GM21423 (cell line): ENCODE measurements at regions not wholly inside any gene's neighbourhood (a gene's known extent, or its start where the extent isn't known, plus 50 kb on each side); places are given as distances from the start of the nearest gene placed in this dataset.

Experiments used
- ATAC-seq: cut with Tn5 transposase; IDR thresholded peaks from one replicate; pipeline ENCODE4 v1.9.1; 2021; ENCODE audit warnings: mild to moderate bottlenecking, moderate library complexity; ENCODE audit not compliant: unreplicated experiment

- ATAC-seq, result no peak
These were observed 362.0 kb upstream of the NFE2L3 start for GRCh38 chr7:25789701-25790640.

- no peak for ATAC-seq
These were observed 361.0 kb upstream of the NFE2L3 start for GRCh38 chr7:25790963-25791362.

DNA sequence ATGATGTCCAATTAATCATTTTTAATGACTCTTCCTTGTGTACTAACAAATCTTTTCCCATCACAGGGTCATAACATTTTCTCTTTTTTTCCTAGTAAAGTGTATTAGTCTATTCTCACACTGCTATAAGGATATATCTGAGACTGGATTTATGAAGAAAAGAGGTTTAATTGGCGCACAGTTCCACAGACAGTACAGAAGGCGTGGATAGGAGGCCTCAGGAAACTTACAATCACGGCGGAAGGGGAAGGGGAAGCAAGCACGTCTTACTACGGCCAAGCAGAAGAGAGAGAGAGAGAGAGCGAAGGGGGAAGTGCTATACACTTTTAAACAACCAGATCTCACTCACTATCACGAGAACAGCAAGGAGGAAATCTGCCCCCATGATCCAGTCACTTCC lies 359.4 kb upstream of the NFE2L3 start:
- no peak for ATAC-seq

GRCh38 chr7:25795824-25796235 lies 356.2 kb upstream of the NFE2L3 start:
- ATAC-seq, result no peak

- ATAC-seq, result no peak
These were observed 353.7 kb upstream of the NFE2L3 start for GRCh38 chr7:25798344-25798743.

- no peak for ATAC-seq
These were observed 350.8 kb upstream of the NFE2L3 start for GRCh38 chr7:25801214-25801613.

- no peak for ATAC-seq
These were observed 349.9 kb upstream of the NFE2L3 start for GRCh38 chr7:25802057-25802456.

DNA sequence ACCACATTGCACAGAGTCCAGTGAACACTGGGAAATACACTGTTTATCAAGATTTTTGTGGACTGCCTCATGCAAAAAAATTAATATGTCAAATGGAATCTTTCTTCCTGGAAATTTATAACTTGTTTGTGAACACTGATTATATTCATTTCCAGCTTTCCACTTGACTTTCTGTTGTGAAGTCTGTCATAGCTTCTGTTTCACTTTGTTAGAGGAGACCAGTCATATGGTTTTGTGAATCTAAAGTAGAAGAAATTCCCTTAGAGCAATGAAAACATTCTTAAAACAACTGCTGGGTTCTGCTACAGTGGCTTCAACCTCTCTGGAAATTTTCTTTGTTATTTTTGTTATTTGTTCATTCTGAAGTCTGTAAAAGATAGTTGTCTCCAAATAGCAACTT lies 349.5 kb upstream of the NFE2L3 start:
- no peak for ATAC-seq

- no peak for ATAC-seq
These were observed 348.7 kb upstream of the NFE2L3 start for GRCh38 chr7:25803117-25803887.

- ATAC-seq, result no peak
These were observed 347.8 kb upstream of the NFE2L3 start for GRCh38 chr7:25804154-25804553.

DNA sequence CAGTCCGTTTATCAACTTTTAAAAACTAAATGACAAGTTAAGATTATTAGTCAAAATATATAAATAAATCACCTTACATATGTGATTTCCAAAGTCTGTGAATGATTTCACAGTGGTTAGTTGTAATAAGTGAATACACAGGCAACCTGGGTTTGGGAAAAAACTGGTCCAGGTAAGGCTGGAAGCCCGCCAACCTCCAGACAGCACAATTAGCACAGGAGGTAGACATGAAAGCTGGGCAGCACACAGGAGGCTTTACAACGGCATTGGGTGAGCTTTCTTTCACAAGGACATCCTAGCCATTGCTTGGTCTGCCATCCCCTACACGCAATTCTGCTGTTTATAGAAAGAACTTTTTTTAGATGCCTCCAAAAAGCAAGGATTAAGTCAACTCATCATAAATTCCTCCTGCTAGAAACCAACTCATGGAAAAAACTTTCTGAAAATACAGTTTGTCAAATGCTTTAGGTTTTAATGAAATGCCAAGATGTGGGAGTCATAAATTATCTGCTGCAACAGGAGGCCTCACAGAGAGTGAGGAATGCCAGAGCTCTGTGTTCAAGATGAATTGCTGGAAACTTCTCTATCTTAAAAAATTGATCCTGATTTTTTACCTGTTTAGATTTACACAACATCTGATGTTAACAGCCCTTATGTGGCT lies 346.8 kb upstream of the NFE2L3 start:
- no peak for ATAC-seq

GRCh38 chr7:25807086-25807611 lies 344.8 kb upstream of the NFE2L3 start:
- no peak for ATAC-seq

GRCh38 chr7:25809441-25809840 lies 342.6 kb upstream of the NFE2L3 start:
- ATAC-seq, result no peak

DNA sequence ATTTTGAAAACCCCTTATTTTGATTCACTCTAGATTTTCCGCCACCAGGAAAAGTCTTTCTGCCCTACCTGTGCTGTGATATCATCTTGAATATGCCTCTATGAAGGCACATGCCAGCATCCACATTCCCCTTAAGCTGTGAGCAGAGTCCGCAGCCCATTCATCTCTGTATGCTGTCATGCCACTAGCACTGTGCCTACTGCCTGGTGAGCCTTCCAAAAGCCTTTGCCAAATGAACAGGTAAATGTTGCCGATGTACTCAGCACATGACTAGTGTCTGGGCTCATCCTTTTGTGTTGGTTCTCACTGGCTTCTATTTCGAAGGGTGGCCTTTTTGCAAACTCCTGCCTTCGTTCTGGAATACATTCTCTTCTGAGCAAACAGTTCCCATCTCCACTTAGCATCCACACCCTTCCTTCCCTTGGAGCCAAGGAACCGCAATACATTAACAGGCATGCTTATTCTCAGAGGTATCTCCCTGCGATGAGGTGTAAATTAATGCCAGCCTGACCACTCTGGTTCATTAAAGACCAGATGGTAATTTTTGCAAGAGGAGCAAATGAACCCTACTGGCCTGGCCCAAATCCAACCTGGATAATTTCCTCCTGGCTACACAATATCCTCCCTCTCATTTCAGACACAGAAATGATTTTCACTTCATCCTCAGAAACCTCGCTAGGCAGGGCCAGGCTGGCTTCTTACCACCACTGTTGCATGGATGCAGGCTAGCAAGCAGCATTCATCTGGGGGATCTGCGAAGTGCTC lies 339.7 kb upstream of the NFE2L3 start:
- no peak for ATAC-seq

GRCh38 chr7:25813381-25813780 lies 338.6 kb upstream of the NFE2L3 start:
- no peak for ATAC-seq

- ATAC-seq, result no peak
These were observed 336.3 kb upstream of the NFE2L3 start for GRCh38 chr7:25815711-25816110.

DNA sequence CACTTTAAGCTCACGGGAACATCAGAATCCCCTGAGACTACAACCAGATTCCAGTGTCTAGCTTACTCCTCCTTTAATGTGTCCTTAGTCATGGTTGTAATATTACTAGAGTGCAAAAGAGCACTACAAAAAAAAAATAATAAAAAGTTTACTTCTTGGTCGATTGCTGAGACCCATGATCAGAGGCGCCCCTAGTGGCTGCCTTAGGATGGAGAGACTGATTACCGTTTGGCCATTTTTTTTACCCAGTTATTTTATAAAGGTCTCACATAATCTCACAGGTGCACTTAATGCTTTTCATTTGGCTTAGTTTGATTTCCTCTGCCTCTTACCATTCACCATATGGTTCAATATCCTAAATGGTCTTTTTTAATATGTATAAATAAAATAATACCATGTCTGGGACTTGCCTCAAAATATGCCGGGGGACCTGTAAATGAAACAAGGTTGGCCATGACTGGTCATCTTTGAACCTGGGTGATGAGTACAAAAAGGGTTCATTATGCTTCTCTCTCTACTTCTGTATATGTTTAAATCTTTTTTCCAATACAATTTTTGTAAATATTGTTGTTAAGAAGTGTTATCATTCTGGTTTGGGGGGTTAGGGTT lies 331.5 kb upstream of the NFE2L3 start:
- ATAC-seq, result no peak

- no peak for ATAC-seq
These were observed 330.8 kb upstream of the NFE2L3 start for GRCh38 chr7:25821225-25821624.

- no peak for ATAC-seq
These were observed 329.2 kb upstream of the NFE2L3 start for GRCh38 chr7:25822823-25823222.

GRCh38 chr7:25823571-25823970 lies 328.4 kb upstream of the NFE2L3 start:
- ATAC-seq, result peak; percentile 55
